ENCODE measurements at regions not wholly inside any gene's neighbourhood (a gene's known extent, or its start where the extent isn't known, plus 50 kb on each side); places are given as distances from the start of the nearest gene placed in this dataset.

DNA sequence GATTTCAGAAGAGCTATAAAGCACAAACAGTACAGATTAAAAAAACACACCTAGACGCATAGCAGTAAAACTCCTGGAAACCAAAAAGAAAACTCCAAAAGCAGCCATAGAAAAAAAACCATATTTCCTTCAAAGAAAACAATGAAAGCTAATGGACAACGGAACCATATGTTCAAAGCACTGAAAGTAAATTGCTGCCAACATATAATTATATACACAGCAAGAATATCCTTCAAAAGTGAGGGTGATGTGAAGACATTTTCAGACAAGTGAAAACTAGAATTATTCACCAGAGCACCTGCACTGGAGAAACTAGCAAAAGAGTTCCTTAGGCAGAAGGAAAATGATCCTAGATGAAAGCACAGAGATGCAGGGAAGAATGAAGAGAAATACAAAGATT lies 58.2 kb upstream of the PCSK6 start:
- Histone ChIP-seq H3K4me3 (no peak overlapping the region), H3K9me3 (no peaks in the 10 kb centered on the region), H3K36me3 (no peaks in the 10 kb centered on the region), H3K27me3 (peaks cover 61% of the 10 kb centered on the region), H3K4me1 (peaks cover 7% of the 10 kb centered on the region), H3K27ac (no peak overlapping the region)
- no peak for TF ChIP-seq POLR2AphosphoS5 (IDR thresholded peaks at IDR 0.05)
- TF ChIP-seq POLR2A (IDR thresholded peaks at IDR 0.05), result no peak
- TF ChIP-seq, protein P1, sequence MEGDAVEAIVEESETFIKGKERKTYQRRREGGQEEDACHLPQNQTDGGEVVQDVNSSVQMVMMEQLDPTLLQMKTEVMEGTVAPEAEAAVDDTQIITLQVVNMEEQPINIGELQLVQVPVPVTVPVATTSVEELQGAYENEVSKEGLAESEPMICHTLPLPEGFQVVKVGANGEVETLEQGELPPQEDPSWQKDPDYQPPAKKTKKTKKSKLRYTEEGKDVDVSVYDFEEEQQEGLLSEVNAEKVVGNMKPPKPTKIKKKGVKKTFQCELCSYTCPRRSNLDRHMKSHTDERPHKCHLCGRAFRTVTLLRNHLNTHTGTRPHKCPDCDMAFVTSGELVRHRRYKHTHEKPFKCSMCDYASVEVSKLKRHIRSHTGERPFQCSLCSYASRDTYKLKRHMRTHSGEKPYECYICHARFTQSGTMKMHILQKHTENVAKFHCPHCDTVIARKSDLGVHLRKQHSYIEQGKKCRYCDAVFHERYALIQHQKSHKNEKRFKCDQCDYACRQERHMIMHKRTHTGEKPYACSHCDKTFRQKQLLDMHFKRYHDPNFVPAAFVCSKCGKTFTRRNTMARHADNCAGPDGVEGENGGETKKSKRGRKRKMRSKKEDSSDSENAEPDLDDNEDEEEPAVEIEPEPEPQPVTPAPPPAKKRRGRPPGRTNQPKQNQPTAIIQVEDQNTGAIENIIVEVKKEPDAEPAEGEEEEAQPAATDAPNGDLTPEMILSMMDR (IDR thresholded peaks at IDR 0.05), result no peak
- no peak for TF ChIP-seq EP300 (IDR thresholded peaks at IDR 0.05)
- no peak for DNase-seq (ENCODE audit: low spot score in 2 of 2)
- WGBS, result 72% methylated on average over 2 of the region's 2 CpGs

DNA sequence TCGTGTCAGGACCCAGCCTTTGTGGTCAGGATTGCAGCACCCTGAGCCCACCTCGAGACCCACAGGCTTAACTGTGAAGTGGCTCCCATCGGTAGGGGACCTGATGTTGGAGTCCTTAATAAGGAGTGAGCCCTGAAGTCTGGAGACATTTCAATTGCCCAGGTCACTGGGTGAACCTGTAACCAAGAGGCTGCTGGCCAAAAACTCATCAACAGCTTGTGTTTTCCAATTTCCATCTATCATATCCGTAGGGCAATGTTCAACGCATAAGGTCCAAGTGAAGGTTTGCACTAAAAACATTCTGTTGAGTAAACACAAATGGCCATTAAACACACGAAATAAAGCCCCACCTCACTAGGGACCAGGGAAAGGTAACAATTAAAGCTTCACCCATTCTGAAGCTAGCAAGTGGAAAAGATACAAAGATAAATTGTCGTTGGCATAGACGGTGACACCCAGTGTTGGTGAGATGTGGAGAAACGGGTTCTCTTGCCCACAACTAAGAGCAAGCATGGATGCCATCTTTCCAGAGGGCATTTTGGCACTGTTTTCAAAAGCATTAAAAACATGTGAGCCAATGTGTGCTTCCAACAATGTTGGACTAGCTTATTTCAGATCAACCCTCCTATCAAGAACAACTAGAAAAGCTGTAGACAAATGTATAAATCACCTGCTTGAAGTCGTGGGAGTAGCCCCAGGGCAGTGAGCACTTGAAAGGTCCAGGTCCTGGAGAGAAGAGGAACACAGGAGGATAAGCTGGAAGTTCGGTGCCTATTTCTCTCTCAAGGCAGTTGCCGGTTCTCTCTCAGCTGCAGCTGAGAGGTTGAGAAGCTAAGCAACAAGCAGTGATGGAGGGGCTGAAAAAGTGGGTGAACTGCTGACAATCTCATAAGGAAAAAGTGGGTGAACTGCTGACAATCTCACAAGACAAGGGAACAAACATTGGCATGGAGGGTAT lies 56.3 kb upstream of the PCSK6 start:
- H3K27ac ChIP-seq, result no peak overlapping the region
- no peaks in the 10 kb centered on the region for H3K36me3 ChIP-seq
- peaks cover 7% of the 10 kb centered on the region for H3K4me1 ChIP-seq
- DNase-seq (ENCODE audit: low spot score in 2 of 2), result no peak
- 59% methylated on average over 12 of the region's 12 CpGs for WGBS
- no peak overlapping the region for H3K4me3 ChIP-seq
- TF ChIP-seq EP300 (IDR thresholded peaks at IDR 0.05) (no peak), POLR2AphosphoS5 (IDR thresholded peaks at IDR 0.05) (no peak), POLR2A (IDR thresholded peaks at IDR 0.05) (no peak)
- TF ChIP-seq, protein P1 (IDR thresholded peaks at IDR 0.05), result no peak
- no peaks in the 10 kb centered on the region for H3K9me3 ChIP-seq
- H3K27me3 ChIP-seq, result peaks cover 46% of the 10 kb centered on the region

DNA sequence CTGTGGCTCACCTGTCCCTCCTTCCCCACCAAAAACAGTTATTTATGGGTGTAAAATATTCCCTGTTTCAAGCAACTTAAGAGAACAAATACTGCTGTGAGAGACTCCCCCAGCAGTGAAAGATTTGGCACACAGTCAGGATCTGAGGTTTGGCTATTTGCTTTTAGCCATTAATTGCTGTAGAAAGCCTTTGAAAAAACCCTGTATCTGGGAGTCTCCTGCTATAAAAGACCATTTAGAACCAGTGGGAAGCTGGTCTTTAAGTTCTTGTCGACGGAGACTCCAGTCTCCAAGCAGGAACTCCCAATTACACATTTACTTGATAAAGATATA lies 55.1 kb upstream of the PCSK6 start:
- H3K4me1 ChIP-seq, result peaks cover 7% of the 10 kb centered on the region
- no peak for DNase-seq (ENCODE audit: low spot score in 2 of 2)
- H3K36me3 ChIP-seq, result no peaks in the 10 kb centered on the region
- TF ChIP-seq EP300 (IDR thresholded peaks at IDR 0.05), result no peak
- TF ChIP-seq, protein P1 (IDR thresholded peaks at IDR 0.05), result no peak
- TF ChIP-seq POLR2A (IDR thresholded peaks at IDR 0.05), result no peak
- TF ChIP-seq POLR2AphosphoS5 (IDR thresholded peaks at IDR 0.05), result no peak
- H3K9me3 ChIP-seq, result no peaks in the 10 kb centered on the region
- H3K27ac ChIP-seq, result no peak overlapping the region
- H3K27me3 ChIP-seq, result peaks cover 42% of the 10 kb centered on the region
- H3K4me3 ChIP-seq, result no peak overlapping the region
- 77% methylated on average over 2 of the region's 2 CpGs for WGBS

DNA sequence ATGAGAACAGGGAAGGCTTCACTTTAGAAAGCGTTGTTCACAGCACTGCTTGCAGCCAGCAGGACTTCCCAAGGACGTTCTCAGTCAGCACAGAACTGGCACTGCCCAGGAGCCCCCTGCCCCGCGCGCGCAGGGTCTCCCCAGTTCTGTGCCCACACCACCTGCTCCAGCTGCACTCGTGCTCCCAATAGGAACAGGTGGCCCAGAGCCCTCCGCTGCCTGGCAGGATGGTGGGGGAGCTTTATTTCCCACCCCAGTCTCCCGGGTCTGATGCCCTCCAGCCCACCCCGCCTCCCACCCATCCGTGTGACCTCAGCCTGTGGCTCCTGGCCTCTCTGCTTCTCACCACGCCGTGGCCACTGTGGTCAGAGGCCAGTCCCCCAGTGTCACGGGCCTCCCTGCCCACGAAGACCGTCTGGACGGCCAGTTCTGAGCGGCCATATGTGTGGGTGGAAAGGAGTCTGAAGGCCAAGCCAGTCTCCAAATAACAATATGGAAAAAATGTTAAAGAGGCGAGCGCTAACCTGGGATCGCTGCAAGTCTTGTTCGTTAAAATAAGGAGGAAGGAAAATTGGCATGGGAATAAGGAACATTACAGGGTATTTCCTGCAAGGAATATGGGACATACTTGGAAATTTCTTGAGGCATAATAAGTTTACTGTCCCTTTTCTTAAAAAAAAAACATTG lies 54.6 kb upstream of the PCSK6 start:
- Histone ChIP-seq H3K36me3 (no peaks in the 10 kb centered on the region), H3K4me1 (peaks cover 7% of the 10 kb centered on the region), H3K27ac (no peak overlapping the region), H3K27me3 (peaks cover 40% of the 10 kb centered on the region), H3K4me3 (no peak overlapping the region), H3K9me3 (no peaks in the 10 kb centered on the region)
- 66% methylated on average over 20 of the region's 22 CpGs for WGBS
- DNase-seq (ENCODE audit: low spot score in 2 of 2), result no peak
- TF ChIP-seq, protein P1 (IDR thresholded peaks at IDR 0.05), result no peak
- TF ChIP-seq POLR2A (IDR thresholded peaks at IDR 0.05) (no peak), EP300 (IDR thresholded peaks at IDR 0.05) (no peak), POLR2AphosphoS5 (IDR thresholded peaks at IDR 0.05) (no peak)

DNA sequence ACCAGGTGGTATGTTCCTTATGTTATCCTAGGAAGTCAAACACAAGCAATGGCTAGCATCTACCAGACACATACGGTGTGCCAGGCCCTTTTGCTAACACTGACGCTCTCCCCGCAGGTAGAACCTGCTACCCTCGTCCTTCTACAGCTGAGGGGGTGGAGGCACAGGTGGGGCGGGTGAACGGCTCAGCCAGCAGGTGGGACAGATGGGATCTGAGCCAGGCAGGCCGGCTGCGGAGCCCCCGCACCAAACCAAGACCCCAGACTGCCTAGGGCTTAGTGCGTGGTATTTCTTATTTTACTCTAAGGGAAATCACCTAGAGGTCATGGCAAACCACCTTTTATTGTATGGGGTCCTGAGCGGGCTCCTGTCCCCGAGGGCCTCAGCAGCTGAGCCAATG lies 53.9 kb upstream of the PCSK6 start:
- TF ChIP-seq, protein P1 (IDR thresholded peaks at IDR 0.05), result no peak
- TF ChIP-seq POLR2A (IDR thresholded peaks at IDR 0.05) (no peak), POLR2AphosphoS5 (IDR thresholded peaks at IDR 0.05) (no peak), EP300 (IDR thresholded peaks at IDR 0.05) (no peak)
- Histone ChIP-seq H3K27me3 (peaks cover 36% of the 10 kb centered on the region), H3K9me3 (no peaks in the 10 kb centered on the region), H3K36me3 (no peaks in the 10 kb centered on the region), H3K4me3 (no peak overlapping the region), H3K4me1 (peaks cover 7% of the 10 kb centered on the region), H3K27ac (no peak overlapping the region)
- WGBS, result 64% methylated on average over 12 of the region's 12 CpGs
- no peak for DNase-seq (ENCODE audit: low spot score in 2 of 2)
